ENCODE measurements at regions not wholly inside any gene's neighbourhood (a gene's known extent, or its start where the extent isn't known, plus 50 kb on each side); places are given as distances from the start of the nearest gene placed in this dataset.
"Not testable (repeated sequence)": the region's sequence is repeated elsewhere in the genome, so short reads cannot be mapped to it uniquely, and the experiment has no call there.

DNA sequence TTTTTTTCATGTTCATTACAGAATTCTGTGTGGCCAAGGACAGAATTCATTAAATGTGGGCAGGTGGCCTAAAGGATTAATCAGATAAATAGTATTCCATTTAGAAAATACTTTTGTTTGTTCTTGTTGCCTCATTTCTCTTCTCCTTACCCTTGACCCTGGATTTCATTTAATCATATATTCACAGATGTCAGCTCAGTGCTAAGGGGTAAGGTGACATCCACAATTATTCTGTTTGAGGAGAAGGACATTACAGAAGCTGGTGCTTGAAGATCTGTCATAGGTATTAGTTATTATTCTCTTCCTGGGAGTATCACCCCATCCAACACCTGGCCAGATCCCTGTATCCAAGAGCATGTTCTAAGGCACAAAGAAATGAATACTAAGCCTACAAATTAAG is 961.1 kb downstream of the XPNPEP1 start:
- no peaks in the 10 kb centered on the region for H3K36me3 ChIP-seq
- H3K9me3 ChIP-seq = no peaks in the 10 kb centered on the region
- no peak overlapping the region for H3K4me3 ChIP-seq
- DNase-seq (ENCODE audit: low spot score in 2 of 2) = no peak
- H3K4me1 ChIP-seq = no peaks in the 10 kb centered on the region
- H3K27ac ChIP-seq = no peak overlapping the region
- no peaks in the 10 kb centered on the region for H3K27me3 ChIP-seq
- TF ChIP-seq, protein P1, sequence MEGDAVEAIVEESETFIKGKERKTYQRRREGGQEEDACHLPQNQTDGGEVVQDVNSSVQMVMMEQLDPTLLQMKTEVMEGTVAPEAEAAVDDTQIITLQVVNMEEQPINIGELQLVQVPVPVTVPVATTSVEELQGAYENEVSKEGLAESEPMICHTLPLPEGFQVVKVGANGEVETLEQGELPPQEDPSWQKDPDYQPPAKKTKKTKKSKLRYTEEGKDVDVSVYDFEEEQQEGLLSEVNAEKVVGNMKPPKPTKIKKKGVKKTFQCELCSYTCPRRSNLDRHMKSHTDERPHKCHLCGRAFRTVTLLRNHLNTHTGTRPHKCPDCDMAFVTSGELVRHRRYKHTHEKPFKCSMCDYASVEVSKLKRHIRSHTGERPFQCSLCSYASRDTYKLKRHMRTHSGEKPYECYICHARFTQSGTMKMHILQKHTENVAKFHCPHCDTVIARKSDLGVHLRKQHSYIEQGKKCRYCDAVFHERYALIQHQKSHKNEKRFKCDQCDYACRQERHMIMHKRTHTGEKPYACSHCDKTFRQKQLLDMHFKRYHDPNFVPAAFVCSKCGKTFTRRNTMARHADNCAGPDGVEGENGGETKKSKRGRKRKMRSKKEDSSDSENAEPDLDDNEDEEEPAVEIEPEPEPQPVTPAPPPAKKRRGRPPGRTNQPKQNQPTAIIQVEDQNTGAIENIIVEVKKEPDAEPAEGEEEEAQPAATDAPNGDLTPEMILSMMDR (IDR thresholded peaks at IDR 0.05) = no peak
- TF ChIP-seq POLR2A (IDR thresholded peaks at IDR 0.05) (no peak), EP300 (IDR thresholded peaks at IDR 0.05) (no peak)

DNA sequence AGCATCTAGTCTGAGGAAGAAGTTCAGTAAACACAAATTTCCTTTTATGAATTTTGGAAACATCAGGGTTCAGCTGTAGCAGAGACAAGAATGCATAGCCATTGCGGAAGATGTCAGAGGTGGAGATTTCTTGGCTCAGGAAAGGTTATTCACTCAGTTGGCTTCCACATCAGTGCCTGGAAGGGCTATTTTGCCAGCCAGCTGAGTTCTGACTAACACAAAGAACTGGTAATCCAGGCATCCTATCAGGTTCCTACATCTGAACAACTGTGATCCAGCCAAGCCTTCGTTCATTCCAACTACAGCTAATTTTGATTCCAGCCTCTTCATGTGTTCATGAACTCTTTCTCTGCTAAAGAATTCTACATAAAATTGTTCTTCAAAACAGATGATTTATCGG is 965.6 kb downstream of the XPNPEP1 start:
- H3K36me3 ChIP-seq = no peaks in the 10 kb centered on the region
- no peak overlapping the region for H3K4me3 ChIP-seq
- TF ChIP-seq POLR2A (IDR thresholded peaks at IDR 0.05) = no peak
- TF ChIP-seq EP300 (IDR thresholded peaks at IDR 0.05) = no peak
- TF ChIP-seq, protein P1 (IDR thresholded peaks at IDR 0.05) = no peak
- no peaks in the 10 kb centered on the region for H3K27me3 ChIP-seq
- peaks cover 0 to 13% (median 0%) of the 10 kb centered on the region in 4 donors for H3K9me3 ChIP-seq
- peak overlapping the region in 1 of 4 donors; percentile 18 for H3K27ac ChIP-seq
- peak in 1 of 2 donors; percentile 31 for DNase-seq (ENCODE audit: low spot score in 2 of 2)
- 57 to 63% methylated on average over 3 of the region's 3 CpGs for WGBS, 2 donors
- no peaks in the 10 kb centered on the region for H3K4me1 ChIP-seq

DNA sequence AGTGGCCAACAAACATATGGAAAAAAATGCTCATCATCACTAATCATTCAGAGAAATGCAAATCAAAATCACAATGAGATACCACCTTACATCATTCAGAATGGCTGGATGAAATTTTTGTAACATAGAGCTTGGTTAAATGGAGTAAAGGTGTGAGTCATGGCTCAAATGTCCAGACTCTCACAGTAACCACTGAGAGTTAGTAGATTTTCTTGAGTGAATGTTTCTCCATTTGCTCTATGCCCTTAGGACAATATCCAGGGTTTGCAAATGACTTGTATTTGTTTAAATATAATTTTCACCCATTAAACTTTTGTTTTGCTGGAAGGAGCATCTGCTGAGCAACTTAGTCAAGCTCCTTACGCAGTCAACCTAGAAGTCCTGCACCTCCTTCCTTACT is 967.2 kb downstream of the XPNPEP1 start:
- Histone ChIP-seq H3K36me3 (no peaks in the 10 kb centered on the region), H3K27me3 (no peaks in the 10 kb centered on the region), H3K4me1 (no peaks in the 10 kb centered on the region), H3K9me3 (peaks cover 0 to 21% (median 0%) of the 10 kb centered on the region in 4 donors), H3K4me3 (no peak overlapping the region), H3K27ac (no peak overlapping the region)
- TF ChIP-seq EP300 (IDR thresholded peaks at IDR 0.05) (no peak), POLR2A (IDR thresholded peaks at IDR 0.05) (no peak)
- TF ChIP-seq, protein P1 (IDR thresholded peaks at IDR 0.05) = no peak
- 84 to 90% methylated on average over 1 of the region's 1 CpG for WGBS, 2 donors
- DNase-seq (ENCODE audit: low spot score in 2 of 2) = no peak

DNA sequence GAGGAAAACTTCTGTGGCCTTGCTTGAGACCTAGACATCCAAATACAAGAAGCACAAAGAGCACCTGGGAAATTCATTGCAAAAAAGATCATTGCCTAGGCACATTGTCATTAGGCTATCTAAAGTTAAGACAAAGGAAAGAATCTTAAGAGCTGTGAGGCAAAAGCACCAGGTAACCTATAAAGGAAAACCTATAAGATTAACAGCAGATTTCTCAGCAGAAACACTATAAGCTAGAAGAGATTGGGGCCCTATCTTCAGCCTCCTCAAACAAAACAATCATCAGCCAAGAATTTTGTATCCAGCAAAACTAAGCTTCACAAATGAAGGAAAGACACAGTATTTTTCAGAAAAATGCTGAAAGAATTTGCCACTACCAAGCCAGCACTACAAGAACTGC is 1003.3 kb downstream of the XPNPEP1 start:
- H3K9me3 ChIP-seq = peaks cover 0 to 17% (median 5%) of the 10 kb centered on the region in 4 donors
- not testable (repeated sequence) for H3K36me3 ChIP-seq; DNase-seq (ENCODE audit: low spot score in 2 of 2); H3K4me1 ChIP-seq; H3K27ac ChIP-seq; H3K27me3 ChIP-seq; H3K4me3 ChIP-seq

DNA sequence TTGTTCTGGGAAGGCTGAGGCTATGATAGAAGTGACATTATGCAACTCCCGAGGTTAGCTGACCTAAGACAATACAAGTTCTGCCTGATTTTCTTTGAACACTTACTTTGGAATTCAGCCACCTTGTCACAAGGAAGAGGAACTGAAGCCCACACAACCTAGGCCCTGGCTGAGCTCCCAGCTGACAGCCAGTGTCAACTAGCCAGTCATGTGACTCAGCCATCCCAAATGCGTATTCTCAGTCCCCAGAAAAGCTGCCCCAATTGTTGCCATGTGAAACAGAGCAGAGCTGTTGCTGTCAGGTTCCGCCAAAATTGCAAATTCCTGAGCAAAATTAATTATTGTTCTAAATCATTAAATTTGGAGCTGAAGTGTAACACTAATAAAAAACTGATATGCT is 1010.0 kb downstream of the XPNPEP1 start:
- DNase-seq (ENCODE audit: low spot score in 2 of 2) = no peak
- no peaks in the 10 kb centered on the region for H3K9me3 ChIP-seq
- H3K27me3 ChIP-seq = no peaks in the 10 kb centered on the region
- no peak overlapping the region for H3K27ac ChIP-seq
- H3K4me3 ChIP-seq = no peak overlapping the region
- 65 to 73% methylated on average over 3 of the region's 3 CpGs for WGBS, 2 donors
- TF ChIP-seq, protein P1 (IDR thresholded peaks at IDR 0.05) = no peak
- no peak for TF ChIP-seq POLR2A (IDR thresholded peaks at IDR 0.05)
- no peak for TF ChIP-seq EP300 (IDR thresholded peaks at IDR 0.05)
- no peaks in the 10 kb centered on the region for H3K36me3 ChIP-seq
- peaks cover 0 to 12% (median 0%) of the 10 kb centered on the region in 4 donors for H3K4me1 ChIP-seq

Data from tibial nerve (tissue), 4 donors.